ENCODE measurements at regions not wholly inside any gene's neighbourhood (a gene's known extent, or its start where the extent isn't known, plus 50 kb on each side); places are given as distances from the start of the nearest gene placed in this dataset.

GRCh38 chr17:73738751-73739575 lies 94.7 kb upstream of the SDK2 start:
- ChIA-PET CTCF (no interaction called here), RAD21 (ENCODE audit: low non-redundant PET in 1 of 2, low total read pairs in 2 of 2, uncharacterized antibody in 2 of 2, unreplicated experiment in 2 of 2) (no interaction called here), POLR2A (no interaction called here)
- Histone ChIP-seq H4K20me1 (ENCODE audit: insufficient read depth) (no peaks in the 10 kb centered on the region), H3K4me3 (replicated peaks in 1 of 2; ENCODE audit: low read depth in 1 of 2, low read length in 2 of 2) (no peak overlapping the region), H3K79me2 (ENCODE audit: insufficient read depth, low read length) (no peaks in the 10 kb centered on the region), H3K4me2 (ENCODE audit: low read length) (no peak overlapping the region), H3K27ac (ENCODE audit: low read depth, low read length) (no peak overlapping the region), H3K9me2 (ENCODE audit: insufficient read depth) (no peaks in the 10 kb centered on the region), H3K27me3 (ENCODE audit: insufficient read depth, low read length) (peaks cover 66% of the 10 kb centered on the region), H3K9me3 (ENCODE audit: control insufficient read depth in 1 of 2, insufficient read depth in 1 of 2, low read depth in 1 of 2, low read length in 2 of 2) (no peaks in the 10 kb centered on the region), H2AFZ (ENCODE audit: low read depth, low read length, poor library complexity, severe bottlenecking) (no peak overlapping the region), H3K9ac (ENCODE audit: low read length) (no peak overlapping the region), H3K4me1 (ENCODE audit: control insufficient read depth in 1 of 2, insufficient read depth in 2 of 2, low read length in 2 of 2) (no peaks in the 10 kb centered on the region), H3K36me3 (ENCODE audit: control insufficient read depth in 1 of 2, insufficient read depth in 2 of 2, low read length in 2 of 2) (no peaks in the 10 kb centered on the region)
- ATAC-seq (no peak), DNase-seq (ENCODE audit: low read depth, low spot score) (no peak)
- no peak for TF ChIP-seq ELF1 (IDR thresholded peaks at IDR 0.05; ENCODE audit: borderline replicate concordance, low read depth)
- no peak for TF ChIP-seq RAD21 (IDR thresholded peaks at IDR 0.05; ENCODE audit: low read depth)
- TF ChIP-seq ZFX (IDR thresholded peaks at IDR 0.05), result no peak
- intact Hi-C loops (cut with micrococcal nuclease), result no loop called here
- BruUV-seq (replicated peaks), result no TSS peak

GRCh38 chr17:73740370-73740769 lies 96.1 kb upstream of the SDK2 start:
- intact Hi-C loops (cut with micrococcal nuclease), result no loop called here
- BruUV-seq (replicated peaks), result no TSS peak
- no peaks in the 10 kb centered on the region for H3K79me2 ChIP-seq (ENCODE audit: insufficient read depth, low read length)
- no peaks in the 10 kb centered on the region for H3K4me1 ChIP-seq (ENCODE audit: control insufficient read depth in 1 of 2, insufficient read depth in 2 of 2, low read length in 2 of 2)
- H3K36me3 ChIP-seq (ENCODE audit: control insufficient read depth in 1 of 2, insufficient read depth in 2 of 2, low read length in 2 of 2), result no peaks in the 10 kb centered on the region
- POLR2A ChIA-PET, result no interaction called here
- H2AFZ ChIP-seq (ENCODE audit: low read depth, low read length, poor library complexity, severe bottlenecking), result no peak overlapping the region
- H3K27ac ChIP-seq (ENCODE audit: low read depth, low read length), result no peak overlapping the region
- H3K9me3 ChIP-seq (ENCODE audit: control insufficient read depth in 1 of 2, insufficient read depth in 1 of 2, low read depth in 1 of 2, low read length in 2 of 2), result no peaks in the 10 kb centered on the region
- ATAC-seq, result no peak
- no peaks in the 10 kb centered on the region for H3K9me2 ChIP-seq (ENCODE audit: insufficient read depth)
- RAD21 ChIA-PET (ENCODE audit: low non-redundant PET in 1 of 2, low total read pairs in 2 of 2, uncharacterized antibody in 2 of 2, unreplicated experiment in 2 of 2), result no interaction called here
- no peak overlapping the region for H3K4me2 ChIP-seq (ENCODE audit: low read length)
- peaks cover 66% of the 10 kb centered on the region for H3K27me3 ChIP-seq (ENCODE audit: insufficient read depth, low read length)
- CTCF ChIA-PET, result no interaction called here
- TF ChIP-seq POLR2A (IDR thresholded peaks at IDR 0.05; ENCODE audit: borderline replicate concordance, extremely low read depth, insufficient read depth, insufficient read length), result no peak
- TF ChIP-seq ZNF274 (IDR thresholded peaks at IDR 0.05; ENCODE audit: low read depth, low read length), result no peak
- TF ChIP-seq RAD21 (IDR thresholded peaks at IDR 0.05; ENCODE audit: low read depth), result no peak
- no peak for TF ChIP-seq JUND (IDR thresholded peaks at IDR 0.05)
- TF ChIP-seq POLR2AphosphoS5 (IDR thresholded peaks at IDR 0.05; ENCODE audit: low read depth, low read length), result no peak
- no peak for TF ChIP-seq CTCF (IDR thresholded peaks at IDR 0.05 in 2 of 3, conservative IDR thresholded peaks at IDR 0.05 in 1 of 3; ENCODE audit: borderline replicate concordance in 1 of 3, insufficient read depth in 1 of 3, low read depth in 2 of 3, low read length in 2 of 3)
- no peak for TF ChIP-seq MAX (IDR thresholded peaks at IDR 0.05)
- TF ChIP-seq TCF7L2 (IDR thresholded peaks at IDR 0.05; ENCODE audit: borderline replicate concordance, extremely low read depth, insufficient read depth, insufficient read length), result no peak
- no peak for TF ChIP-seq ZBTB33 (IDR thresholded peaks at IDR 0.05; ENCODE audit: extremely low read depth, insufficient replicate concordance, low read length)
- no peak for TF ChIP-seq CBX3 (IDR thresholded peaks at IDR 0.05; ENCODE audit: low read depth)
- TF ChIP-seq SP1 (IDR thresholded peaks at IDR 0.05; ENCODE audit: low read depth), result no peak
- TF ChIP-seq FOSL1 (IDR thresholded peaks at IDR 0.05; ENCODE audit: low read depth), result no peak
- no peak for TF ChIP-seq EZH2 (IDR thresholded peaks at IDR 0.05)
- TF ChIP-seq EGR1 (IDR thresholded peaks at IDR 0.05; ENCODE audit: low read depth), result no peak
- no peak for DNase-seq (ENCODE audit: low read depth, low spot score)
- no peak overlapping the region for H3K9ac ChIP-seq (ENCODE audit: low read length)
- no peaks in the 10 kb centered on the region for H4K20me1 ChIP-seq (ENCODE audit: insufficient read depth)
- no peak overlapping the region for H3K4me3 ChIP-seq (replicated peaks in 1 of 2; ENCODE audit: low read depth in 1 of 2, low read length in 2 of 2)

Measured in HCT116 (cell line).